ENCODE measurements at regions not wholly inside any gene's neighbourhood (a gene's known extent, or its start where the extent isn't known, plus 50 kb on each side); places are given as distances from the start of the nearest gene placed in this dataset.

GRCh38 chr14:53237488-53237887 is 84.4 kb upstream of the DDHD1 start:
- H3K23ac ChIP-seq (ENCODE audit: insufficient read length) = no peak overlapping the region
- TF ChIP-seq JUN (IDR thresholded peaks at IDR 0.05; ENCODE audit: low read depth, low read length) = no peak
- no peak for TF ChIP-seq SRF (IDR thresholded peaks at IDR 0.05; ENCODE audit: low read depth, low read length)
- no peak for TF ChIP-seq SAP30 (IDR thresholded peaks at IDR 0.05; ENCODE audit: insufficient read depth, insufficient replicate concordance, low read length)
- no peak overlapping the region for H2AFZ ChIP-seq (ENCODE audit: low read length)
- H3K4ac ChIP-seq (replicated peaks; ENCODE audit: insufficient read length, low read depth, low read length) = no peak overlapping the region
- FAIRE-seq (peak; percentile 28), DNase-seq (ENCODE audit: low read depth in 1 of 2, low spot score in 2 of 2) (no peak)
- no peak overlapping the region for H3K4me3 ChIP-seq (ENCODE audit: extremely low read depth in 1 of 4, insufficient read depth in 2 of 4, low read depth in 3 of 4, low read length in 4 of 4)
- H2BK5ac ChIP-seq (ENCODE audit: low read depth, low read length) = no peak overlapping the region
- H3K9ac ChIP-seq (replicated peaks in 1 of 4; ENCODE audit: extremely low read depth in 1 of 4, low read depth in 3 of 4, low read length in 3 of 4) = no peak overlapping the region
- H3K4me2 ChIP-seq (ENCODE audit: insufficient read depth in 1 of 2, low read depth in 2 of 2, low read length in 2 of 2) = no peak overlapping the region
- H3K36me3 ChIP-seq (ENCODE audit: control insufficient read depth in 2 of 4, insufficient read depth in 4 of 4, low read length in 3 of 4) = no peaks in the 10 kb centered on the region
- no peaks in the 10 kb centered on the region for H4K20me1 ChIP-seq (replicated peaks in 1 of 2; ENCODE audit: control insufficient read depth in 1 of 2, insufficient read depth in 2 of 2, low read length in 2 of 2)
- H3K4me1 ChIP-seq (replicated peaks in 1 of 4; ENCODE audit: control insufficient read depth in 3 of 4, insufficient read depth in 4 of 4, low read length in 3 of 4) = no peaks in the 10 kb centered on the region
- no peak overlapping the region for H2AK5ac ChIP-seq (ENCODE audit: low read depth, low read length)
- no peak overlapping the region for H4K5ac ChIP-seq (ENCODE audit: insufficient read length, low read depth, low read length)
- POLR2A ChIA-PET (ENCODE audit: partially characterized antibody) = interaction anchor here (0.6 kb wide), 1 partner anchor 1646 kb away, joined by 3 read pairs; no protein-coding TSS in a partner anchor
- H2BK20ac ChIP-seq (ENCODE audit: low read length) = no peak overlapping the region
- no peak overlapping the region for H2BK15ac ChIP-seq (ENCODE audit: low read length)
- no peak overlapping the region for H4K91ac ChIP-seq (replicated peaks; ENCODE audit: insufficient read length, low read length)
- no peak overlapping the region for H3K56ac ChIP-seq (replicated peaks; ENCODE audit: insufficient read length, low read depth, low read length)
- no peak overlapping the region for H3K18ac ChIP-seq (ENCODE audit: extremely low read depth, low read length)
- no peak overlapping the region for H3K27ac ChIP-seq (ENCODE audit: low read depth, low read length)
- H3K14ac ChIP-seq (ENCODE audit: insufficient read length) = no peak overlapping the region
- no peaks in the 10 kb centered on the region; a peak in 1 of 4 replicates for H3K9me3 ChIP-seq (ENCODE audit: insufficient read depth in 2 of 2, low read depth in 1 of 2, low read length in 1 of 2)
- CTCF ChIA-PET (ENCODE audit: partially characterized antibody) = interaction anchor here (1.0 kb wide), 1 partner anchor 13 kb away, joined by 3 read pairs; no protein-coding TSS in a partner anchor
- no peaks in the 10 kb centered on the region for H3K27me3 ChIP-seq (replicated peaks in 1 of 4; ENCODE audit: control insufficient read depth in 3 of 4, extremely low read depth in 1 of 4, insufficient read depth in 3 of 4, low read length in 3 of 4)
- H3K23me2 ChIP-seq (ENCODE audit: low read depth, low read length) = no peaks in the 10 kb centered on the region; the same call in 1 of the 2 replicates
- H2BK12ac ChIP-seq (ENCODE audit: low read depth, low read length) = no peak overlapping the region
- no peaks in the 10 kb centered on the region for H3K79me1 ChIP-seq (ENCODE audit: low read depth, low read length)
- no peak overlapping the region for H2BK120ac ChIP-seq (replicated peaks; ENCODE audit: low read depth, low read length)
- H4K8ac ChIP-seq (ENCODE audit: extremely low read depth, insufficient read depth, low read length) = no peak overlapping the region
- no peaks in the 10 kb centered on the region for H3K79me2 ChIP-seq (ENCODE audit: control insufficient read depth in 1 of 2, insufficient read depth in 2 of 2, low read length in 2 of 2)
- 86% methylated on average over 1 of the region's 1 CpG; no CpG with 5 or more reads in 1 of the 2 experiments for WGBS, 2 experiments (ENCODE audit: extremely low coverage in 1 of 2, insufficient coverage in 1 of 2, insufficient read length in 1 of 2, insufficient replicate concordance in 2 of 2, low coverage in 1 of 2, low lambda C conversion rate in 2 of 2, missing lambda C conversion rate in 1 of 2)

Measured in H1 (cell line).